ENCODE measurements at regions not wholly inside any gene's neighbourhood (a gene's known extent, or its start where the extent isn't known, plus 50 kb on each side); places are given as distances from the start of the nearest gene placed in this dataset.

DNA sequence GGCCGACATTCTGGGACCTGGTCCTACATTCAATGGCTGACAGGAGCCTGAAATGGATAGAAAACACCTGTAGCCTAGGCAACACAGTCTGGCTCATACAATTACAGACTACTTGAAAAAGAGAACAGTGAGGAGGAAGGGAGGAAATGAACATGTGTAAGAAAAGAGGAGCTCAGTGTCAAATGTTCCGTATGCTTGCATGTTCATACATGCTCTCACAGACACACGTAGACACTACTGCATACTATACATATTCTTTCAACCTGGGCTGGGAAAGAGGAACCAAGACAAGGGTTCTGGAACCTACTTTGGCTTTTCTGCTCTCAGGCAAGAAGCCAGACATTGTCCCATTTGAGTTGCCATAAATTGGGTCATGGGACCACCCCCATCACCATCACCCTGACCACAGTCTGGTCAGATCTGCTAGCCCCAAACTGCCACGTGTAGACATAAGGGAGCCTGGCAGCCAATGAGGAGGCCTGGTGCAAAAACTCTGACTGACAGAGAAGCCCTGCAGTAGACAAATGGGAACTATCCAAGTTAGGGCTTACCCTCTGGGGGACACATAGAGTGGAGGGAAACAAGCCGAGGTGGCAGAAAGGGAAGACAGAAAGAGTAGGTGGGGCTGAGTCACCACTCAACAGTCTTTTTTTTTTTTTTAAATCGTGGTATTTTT lies 310.0 kb downstream of the SHQ1 start:
- TF ChIP-seq, protein P1, sequence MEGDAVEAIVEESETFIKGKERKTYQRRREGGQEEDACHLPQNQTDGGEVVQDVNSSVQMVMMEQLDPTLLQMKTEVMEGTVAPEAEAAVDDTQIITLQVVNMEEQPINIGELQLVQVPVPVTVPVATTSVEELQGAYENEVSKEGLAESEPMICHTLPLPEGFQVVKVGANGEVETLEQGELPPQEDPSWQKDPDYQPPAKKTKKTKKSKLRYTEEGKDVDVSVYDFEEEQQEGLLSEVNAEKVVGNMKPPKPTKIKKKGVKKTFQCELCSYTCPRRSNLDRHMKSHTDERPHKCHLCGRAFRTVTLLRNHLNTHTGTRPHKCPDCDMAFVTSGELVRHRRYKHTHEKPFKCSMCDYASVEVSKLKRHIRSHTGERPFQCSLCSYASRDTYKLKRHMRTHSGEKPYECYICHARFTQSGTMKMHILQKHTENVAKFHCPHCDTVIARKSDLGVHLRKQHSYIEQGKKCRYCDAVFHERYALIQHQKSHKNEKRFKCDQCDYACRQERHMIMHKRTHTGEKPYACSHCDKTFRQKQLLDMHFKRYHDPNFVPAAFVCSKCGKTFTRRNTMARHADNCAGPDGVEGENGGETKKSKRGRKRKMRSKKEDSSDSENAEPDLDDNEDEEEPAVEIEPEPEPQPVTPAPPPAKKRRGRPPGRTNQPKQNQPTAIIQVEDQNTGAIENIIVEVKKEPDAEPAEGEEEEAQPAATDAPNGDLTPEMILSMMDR (IDR thresholded peaks at IDR 0.05): no peak
- TF ChIP-seq SIN3A (IDR thresholded peaks at IDR 0.05; ENCODE audit: borderline replicate concordance, insufficient read depth, low read depth, low read length): no peak
